ENCODE measurements at regions not wholly inside any gene's neighbourhood (a gene's known extent, or its start where the extent isn't known, plus 50 kb on each side); places are given as distances from the start of the nearest gene placed in this dataset.

DNA sequence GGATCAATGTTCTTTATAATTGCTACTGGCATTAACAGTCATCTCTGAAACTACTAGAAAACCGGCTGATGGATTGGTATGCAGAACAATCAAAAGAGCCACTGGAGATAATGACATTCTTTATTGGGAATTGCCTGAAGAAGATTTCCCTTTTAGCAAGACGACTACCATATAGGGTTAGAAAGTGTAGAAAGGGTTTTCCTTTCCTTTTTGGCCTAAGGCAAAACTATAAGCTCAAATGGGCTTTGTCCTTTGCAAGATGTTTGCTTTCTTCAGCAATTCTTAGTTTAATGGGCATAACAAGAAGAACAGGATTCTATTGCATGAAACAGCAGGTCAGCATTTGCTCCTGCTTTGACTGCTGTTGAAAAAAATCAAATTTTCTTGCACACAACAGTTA is 214.2 kb upstream of the PCDH10 start:
- H3K4me3 ChIP-seq (ENCODE audit: low read depth, low read length): no peak overlapping the region
- no peak for DNase-seq (ENCODE audit: low read depth)
- TF ChIP-seq, protein P1, sequence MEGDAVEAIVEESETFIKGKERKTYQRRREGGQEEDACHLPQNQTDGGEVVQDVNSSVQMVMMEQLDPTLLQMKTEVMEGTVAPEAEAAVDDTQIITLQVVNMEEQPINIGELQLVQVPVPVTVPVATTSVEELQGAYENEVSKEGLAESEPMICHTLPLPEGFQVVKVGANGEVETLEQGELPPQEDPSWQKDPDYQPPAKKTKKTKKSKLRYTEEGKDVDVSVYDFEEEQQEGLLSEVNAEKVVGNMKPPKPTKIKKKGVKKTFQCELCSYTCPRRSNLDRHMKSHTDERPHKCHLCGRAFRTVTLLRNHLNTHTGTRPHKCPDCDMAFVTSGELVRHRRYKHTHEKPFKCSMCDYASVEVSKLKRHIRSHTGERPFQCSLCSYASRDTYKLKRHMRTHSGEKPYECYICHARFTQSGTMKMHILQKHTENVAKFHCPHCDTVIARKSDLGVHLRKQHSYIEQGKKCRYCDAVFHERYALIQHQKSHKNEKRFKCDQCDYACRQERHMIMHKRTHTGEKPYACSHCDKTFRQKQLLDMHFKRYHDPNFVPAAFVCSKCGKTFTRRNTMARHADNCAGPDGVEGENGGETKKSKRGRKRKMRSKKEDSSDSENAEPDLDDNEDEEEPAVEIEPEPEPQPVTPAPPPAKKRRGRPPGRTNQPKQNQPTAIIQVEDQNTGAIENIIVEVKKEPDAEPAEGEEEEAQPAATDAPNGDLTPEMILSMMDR (IDR thresholded peaks at IDR 0.05; ENCODE audit: insufficient read depth, low read depth, low read length, missing control alignments): no peak

DNA sequence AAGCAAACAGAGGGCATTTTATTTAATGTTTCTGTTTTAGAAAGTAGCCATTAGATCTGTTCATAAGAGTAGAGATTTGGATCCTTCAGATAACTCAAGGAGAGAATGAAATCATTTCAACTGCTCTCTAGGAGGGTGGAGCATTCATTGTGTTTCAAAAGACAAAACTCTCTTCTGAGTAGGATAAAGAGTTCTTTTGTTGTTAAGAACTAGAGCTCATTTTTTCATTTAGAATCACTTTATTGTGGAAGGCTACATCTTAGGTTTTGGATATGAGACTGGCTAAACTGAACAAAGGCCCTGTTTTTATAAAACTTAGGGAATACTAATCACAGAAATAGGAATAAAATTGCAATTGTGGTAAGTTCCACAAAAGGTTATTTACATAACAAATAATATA is 193.9 kb upstream of the PCDH10 start:
- DNase-seq (ENCODE audit: low read depth): no peak
- TF ChIP-seq, protein P1 (IDR thresholded peaks at IDR 0.05; ENCODE audit: insufficient read depth, low read depth, low read length, missing control alignments): no peak

DNA sequence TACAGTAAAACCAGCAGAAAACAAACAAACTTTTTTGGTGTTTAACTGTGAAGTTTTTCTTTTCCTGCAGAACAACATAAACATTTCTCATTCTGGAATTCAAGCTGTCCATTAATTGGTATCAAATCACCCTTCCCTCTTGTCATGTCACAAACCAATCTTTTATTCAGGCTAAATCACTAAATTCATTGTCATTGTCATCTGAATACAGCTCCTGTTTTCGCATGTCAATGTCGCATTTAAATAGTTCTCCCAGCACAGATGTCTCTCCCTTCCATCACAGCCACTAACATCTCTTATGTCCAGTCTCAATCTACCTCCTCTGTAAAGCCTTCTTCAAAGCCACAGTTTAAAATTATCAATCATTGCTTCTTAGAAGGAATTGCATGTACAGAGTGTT is 192.1 kb upstream of the PCDH10 start:
- no peak for DNase-seq (ENCODE audit: low read depth)
- no peak overlapping the region for H3K4me3 ChIP-seq (ENCODE audit: low read depth, low read length)
- TF ChIP-seq, protein P1 (IDR thresholded peaks at IDR 0.05; ENCODE audit: insufficient read depth, low read depth, low read length, missing control alignments): no peak

More for the DNA sequence above, 193.9 kb upstream of the PCDH10 start:
- no peak overlapping the region for H3K4me3 ChIP-seq (ENCODE audit: low read depth, low read length)

DNA sequence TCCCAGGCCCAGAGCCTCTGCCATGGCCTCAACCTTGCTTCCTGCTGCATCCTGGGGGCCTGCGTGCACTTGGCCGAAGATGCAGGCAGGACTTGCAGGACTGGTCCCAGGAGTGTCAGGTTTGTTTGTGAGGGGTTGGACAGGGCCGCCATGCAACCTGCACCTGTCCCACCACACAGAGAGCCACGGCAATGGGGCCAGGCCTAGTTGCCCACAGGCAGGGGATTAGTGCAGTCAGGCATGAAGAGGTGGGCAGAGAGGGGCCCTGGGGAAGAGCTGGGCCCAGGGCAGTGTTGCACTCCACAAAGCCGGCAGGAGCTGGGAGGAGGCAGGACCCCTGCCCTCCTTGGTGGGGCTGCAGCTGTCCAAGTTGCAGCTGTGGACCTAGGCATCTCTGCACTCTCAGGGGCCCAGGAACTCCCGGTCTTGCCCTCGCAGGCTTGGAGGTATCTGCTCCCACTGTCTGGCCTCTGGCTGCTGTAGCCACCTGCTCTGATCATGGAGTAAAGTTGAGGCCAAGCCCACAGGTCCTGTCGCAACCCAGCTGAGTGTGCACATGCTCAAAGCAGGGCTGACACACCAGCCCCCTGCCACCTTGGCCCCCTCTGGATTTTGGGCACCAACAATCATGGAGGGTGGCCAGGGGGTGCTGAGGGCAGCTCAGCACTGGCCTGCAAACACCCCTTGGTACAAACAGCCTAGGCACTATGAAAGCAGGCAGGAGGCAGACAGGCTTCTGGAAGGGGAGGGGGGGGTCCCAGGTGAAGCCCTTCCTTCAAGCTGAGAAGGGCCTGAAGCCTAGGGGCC is 190.4 kb upstream of the PCDH10 start:
- TF ChIP-seq, protein P1 (IDR thresholded peaks at IDR 0.05; ENCODE audit: insufficient read depth, low read depth, low read length, missing control alignments): no peak
- H3K4me3 ChIP-seq (ENCODE audit: low read depth, low read length): no peak overlapping the region
- DNase-seq (ENCODE audit: low read depth): no peak

DNA sequence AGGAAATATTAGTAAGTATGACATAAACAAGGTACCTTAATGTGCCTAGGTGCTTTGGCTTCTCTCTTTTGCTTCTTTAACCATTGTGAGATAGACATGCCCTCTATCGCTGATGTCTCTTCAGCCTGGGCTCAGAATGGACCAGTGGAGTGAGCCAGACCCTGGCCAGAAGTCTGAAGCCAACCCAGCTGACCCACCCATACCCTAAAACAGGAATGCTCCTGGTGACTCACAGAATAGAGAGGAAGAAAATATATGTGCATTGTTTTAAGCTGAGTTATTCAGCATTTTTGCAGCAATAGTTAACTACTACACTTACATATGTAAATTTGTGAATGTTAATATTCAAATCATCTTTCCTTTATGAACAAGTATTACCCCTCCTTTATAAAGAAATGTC is 167.5 kb upstream of the PCDH10 start:
- DNase-seq (ENCODE audit: low read depth): no peak
- no peak overlapping the region for H3K4me3 ChIP-seq (ENCODE audit: low read depth, low read length)
- TF ChIP-seq, protein P1 (IDR thresholded peaks at IDR 0.05; ENCODE audit: insufficient read depth, low read depth, low read length, missing control alignments): no peak

DNA sequence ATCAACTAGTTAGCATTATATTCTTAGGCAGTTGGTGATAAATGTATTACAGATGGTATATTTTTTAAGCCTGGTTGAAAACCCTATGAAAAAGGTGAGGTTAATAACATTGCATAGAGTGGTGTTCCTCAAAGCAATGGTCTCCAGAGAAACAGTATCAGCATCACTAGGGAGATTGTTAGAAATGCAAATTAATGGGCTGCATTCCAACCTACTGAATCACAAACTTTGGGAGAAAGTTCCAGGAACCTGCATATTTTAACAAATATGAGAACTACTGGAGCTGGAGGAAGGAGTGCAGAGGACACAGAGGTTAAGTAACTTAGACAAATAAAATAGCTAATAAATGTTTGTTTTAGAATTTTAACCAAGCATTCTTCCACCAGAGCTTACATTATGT is 166.9 kb upstream of the PCDH10 start:
- no peak overlapping the region for H3K4me3 ChIP-seq (ENCODE audit: low read depth, low read length)
- TF ChIP-seq, protein P1 (IDR thresholded peaks at IDR 0.05; ENCODE audit: insufficient read depth, low read depth, low read length, missing control alignments): no peak
- DNase-seq (ENCODE audit: low read depth): no peak

DNA sequence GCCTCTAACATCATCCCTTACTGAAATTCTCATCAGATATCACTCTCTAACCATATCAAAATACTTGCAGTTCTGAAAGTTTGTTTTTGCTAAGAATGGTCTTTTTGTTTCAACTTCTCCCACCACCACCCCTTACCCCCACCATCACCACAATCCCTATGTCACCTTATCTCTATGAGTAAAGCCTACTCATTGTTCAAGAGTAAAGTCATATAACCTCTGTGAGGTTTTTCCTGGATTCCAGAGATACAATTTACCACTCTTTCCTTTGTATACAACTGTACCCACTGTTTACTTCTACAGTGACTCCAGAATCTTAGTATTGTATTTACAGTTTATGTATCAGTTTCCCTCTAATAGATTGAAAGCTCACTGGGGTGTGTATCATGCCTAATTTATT is 158.0 kb upstream of the PCDH10 start:
- no peak for DNase-seq (ENCODE audit: low read depth)

More for the DNA sequence above, 158.0 kb upstream of the PCDH10 start:
- TF ChIP-seq, protein P1 (IDR thresholded peaks at IDR 0.05; ENCODE audit: insufficient read depth, low read depth, low read length, missing control alignments): no peak
- H3K4me3 ChIP-seq (ENCODE audit: low read depth, low read length): no peak overlapping the region

Measured in GM12865 (cell line).